ENCODE measurements at regions not wholly inside any gene's neighbourhood (a gene's known extent, or its start where the extent isn't known, plus 50 kb on each side); places are given as distances from the start of the nearest gene placed in this dataset.

DNA sequence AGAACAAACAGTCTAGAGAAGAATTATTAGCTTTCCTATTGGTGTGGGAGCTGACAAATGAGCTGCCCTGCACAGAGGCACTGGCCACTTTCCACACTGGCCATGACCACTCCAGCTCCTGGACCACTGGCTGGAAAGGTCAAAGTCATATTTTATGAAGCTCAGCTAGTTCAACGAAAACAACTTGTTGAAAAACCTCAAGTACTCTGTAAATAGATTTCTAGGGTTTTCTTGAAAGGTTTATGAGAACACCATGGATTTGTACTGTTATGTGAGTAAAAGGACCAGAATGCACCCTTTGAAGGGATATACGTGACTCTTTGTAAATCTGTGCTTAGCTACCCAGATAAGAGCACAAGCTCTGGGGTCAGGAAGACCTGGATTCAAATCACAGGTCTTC, 54.5 kb upstream of the FGGY start:
- no peak for DNase-seq (ENCODE audit: low spot score)

- no peak for DNase-seq (ENCODE audit: low spot score)
These were observed 53.3 kb upstream of the FGGY start for GRCh38 chr1:59243550-59243949.

GRCh38 chr1:59243978-59244377, 52.9 kb upstream of the FGGY start:
- no peak for DNase-seq (ENCODE audit: low spot score)

- DNase-seq (ENCODE audit: low spot score), result no peak
These were observed 52.0 kb upstream of the FGGY start for GRCh38 chr1:59244891-59245290.
